NCI-H2196 (cell line): ENCODE measurements at regions not wholly inside any gene's neighbourhood (a gene's known extent, or its start where the extent isn't known, plus 50 kb on each side); places are given as distances from the start of the nearest gene placed in this dataset.
"Not testable (repeated sequence)": the region's sequence is repeated elsewhere in the genome, so short reads cannot be mapped to it uniquely, and the experiment has no call there.

Experiments used
- DNase-seq: peaks from one replicate; lab custom pipeline; 2025; ENCODE audit not compliant: unreplicated experiment; lab: John Stamatoyannopoulos, UW

GRCh38 chrX:44096666-44097065 is 123.5 kb upstream of the NDP start:
- no peak for DNase-seq

- no peak for DNase-seq
Observed at GRCh38 chrX:44094821-44095530, 121.8 kb upstream of the NDP start.

GRCh38 chrX:44093431-44093830 is 120.2 kb upstream of the NDP start:
- DNase-seq: no peak

- no peak for DNase-seq
Observed at GRCh38 chrX:44092778-44093177, 119.6 kb upstream of the NDP start.

GRCh38 chrX:44088510-44089144 is 115.4 kb upstream of the NDP start:
- no peak for DNase-seq

GRCh38 chrX:44085209-44085608 is 112.0 kb upstream of the NDP start:
- no peak for DNase-seq

GRCh38 chrX:44082829-44083228 is 109.6 kb upstream of the NDP start:
- DNase-seq: no peak

GRCh38 chrX:44080083-44080482 is 106.9 kb upstream of the NDP start:
- DNase-seq: no peak

- no peak for DNase-seq
Observed at GRCh38 chrX:44072631-44073030, 99.4 kb upstream of the NDP start.

GRCh38 chrX:44071847-44072551 is 98.8 kb upstream of the NDP start:
- DNase-seq: no peak

- DNase-seq: no peak
Observed at GRCh38 chrX:44071070-44071645, 98.0 kb upstream of the NDP start.

GRCh38 chrX:44068043-44068442 is 94.9 kb upstream of the NDP start:
- no peak for DNase-seq

GRCh38 chrX:44063606-44064005 is 90.4 kb upstream of the NDP start:
- DNase-seq: no peak

GRCh38 chrX:44062840-44063239 is 89.7 kb upstream of the NDP start:
- DNase-seq: no peak

GRCh38 chrX:44061968-44062614 is 88.9 kb upstream of the NDP start:
- DNase-seq: no peak

GRCh38 chrX:44060221-44060620 is 87.0 kb upstream of the NDP start:
- no peak for DNase-seq

- DNase-seq: no peak
Observed at GRCh38 chrX:44058339-44058738, 85.1 kb upstream of the NDP start.

GRCh38 chrX:44055638-44056037 is 82.4 kb upstream of the NDP start:
- no peak for DNase-seq

GRCh38 chrX:44054863-44055601 is 81.8 kb upstream of the NDP start:
- DNase-seq: no peak

GRCh38 chrX:44045106-44045505 is 71.9 kb upstream of the NDP start:
- not testable (repeated sequence) for DNase-seq

- DNase-seq: no peak
Observed at GRCh38 chrX:44043496-44043895, 70.3 kb upstream of the NDP start.
